ENCODE measurements at regions not wholly inside any gene's neighbourhood (a gene's known extent, or its start where the extent isn't known, plus 50 kb on each side); places are given as distances from the start of the nearest gene placed in this dataset.

GRCh38 chr2:133972786-133973185, 281.1 kb upstream of the MGAT5 start:
- Histone ChIP-seq H3K9me3 (ENCODE audit: low read length) (no peaks in the 10 kb centered on the region), H3K79me2 (ENCODE audit: insufficient read depth, low read length) (no peaks in the 10 kb centered on the region), H3K4me2 (ENCODE audit: low read length) (no peak overlapping the region), H3K27me3 (ENCODE audit: insufficient read depth, low read length) (no peaks in the 10 kb centered on the region), H3K27ac (ENCODE audit: low read depth, low read length, poor library complexity, severe bottlenecking) (no peak overlapping the region), H3F3A (ENCODE audit: insufficient read depth, low read length) (no peaks in the 10 kb centered on the region), H3K36me3 (ENCODE audit: insufficient read depth, low read length) (no peaks in the 10 kb centered on the region), H2AFZ (ENCODE audit: low read length) (no peak overlapping the region), H3K4me1 (ENCODE audit: insufficient read depth, low read length, severe bottlenecking) (no peaks in the 10 kb centered on the region), H3K4me3 (ENCODE audit: low read depth, low read length, poor library complexity, severe bottlenecking) (no peak overlapping the region), H3K9me2 (ENCODE audit: low read depth, low read length) (no peaks in the 10 kb centered on the region), H4K20me1 (ENCODE audit: insufficient read depth, low read length) (no peaks in the 10 kb centered on the region), H3K9ac (ENCODE audit: low read length) (no peak overlapping the region)
- no peak for TF ChIP-seq EZH2 (IDR thresholded peaks at IDR 0.05; ENCODE audit: borderline replicate concordance, low read length)
- no peak for TF ChIP-seq CTCF (IDR thresholded peaks at IDR 0.05; ENCODE audit: low read length)

- H3K9me3 ChIP-seq (ENCODE audit: low read length): no peaks in the 10 kb centered on the region
- H3K4me3 ChIP-seq (ENCODE audit: low read depth, low read length, poor library complexity, severe bottlenecking): no peak overlapping the region
- no peak overlapping the region for H3K27ac ChIP-seq (ENCODE audit: low read depth, low read length, poor library complexity, severe bottlenecking)
- no peaks in the 10 kb centered on the region for H3K9me2 ChIP-seq (ENCODE audit: low read depth, low read length)
- H3K79me2 ChIP-seq (ENCODE audit: insufficient read depth, low read length): no peaks in the 10 kb centered on the region
- H3K36me3 ChIP-seq (ENCODE audit: insufficient read depth, low read length): no peaks in the 10 kb centered on the region
- H3K4me2 ChIP-seq (ENCODE audit: low read length): no peak overlapping the region
- TF ChIP-seq EZH2 (IDR thresholded peaks at IDR 0.05; ENCODE audit: borderline replicate concordance, low read length): no peak
- no peak for TF ChIP-seq CTCF (IDR thresholded peaks at IDR 0.05; ENCODE audit: low read length)
- H3K4me1 ChIP-seq (ENCODE audit: insufficient read depth, low read length, severe bottlenecking): no peaks in the 10 kb centered on the region
- H4K20me1 ChIP-seq (ENCODE audit: insufficient read depth, low read length): no peaks in the 10 kb centered on the region
- H3K9ac ChIP-seq (ENCODE audit: low read length): no peak overlapping the region
- H2AFZ ChIP-seq (ENCODE audit: low read length): no peak overlapping the region
- H3K27me3 ChIP-seq (ENCODE audit: insufficient read depth, low read length): no peaks in the 10 kb centered on the region
- H3F3A ChIP-seq (ENCODE audit: insufficient read depth, low read length): no peaks in the 10 kb centered on the region
Observed at GRCh38 chr2:133974353-133974752, 279.5 kb upstream of the MGAT5 start.

GRCh38 chr2:133975135-133975534, 278.7 kb upstream of the MGAT5 start:
- no peak for TF ChIP-seq EZH2 (IDR thresholded peaks at IDR 0.05; ENCODE audit: borderline replicate concordance, low read length)
- no peak for TF ChIP-seq CTCF (IDR thresholded peaks at IDR 0.05; ENCODE audit: low read length)
- no peaks in the 10 kb centered on the region for H3K79me2 ChIP-seq (ENCODE audit: insufficient read depth, low read length)
- no peak overlapping the region for H3K27ac ChIP-seq (ENCODE audit: low read depth, low read length, poor library complexity, severe bottlenecking)
- no peaks in the 10 kb centered on the region for H3K9me3 ChIP-seq (ENCODE audit: low read length)
- no peaks in the 10 kb centered on the region for H3K27me3 ChIP-seq (ENCODE audit: insufficient read depth, low read length)
- no peak overlapping the region for H3K9ac ChIP-seq (ENCODE audit: low read length)
- H3K4me2 ChIP-seq (ENCODE audit: low read length): no peak overlapping the region
- H3F3A ChIP-seq (ENCODE audit: insufficient read depth, low read length): no peaks in the 10 kb centered on the region
- no peak overlapping the region for H2AFZ ChIP-seq (ENCODE audit: low read length)
- no peaks in the 10 kb centered on the region for H3K9me2 ChIP-seq (ENCODE audit: low read depth, low read length)
- no peaks in the 10 kb centered on the region for H3K4me1 ChIP-seq (ENCODE audit: insufficient read depth, low read length, severe bottlenecking)
- H3K4me3 ChIP-seq (ENCODE audit: low read depth, low read length, poor library complexity, severe bottlenecking): no peak overlapping the region
- H4K20me1 ChIP-seq (ENCODE audit: insufficient read depth, low read length): no peaks in the 10 kb centered on the region
- H3K36me3 ChIP-seq (ENCODE audit: insufficient read depth, low read length): no peaks in the 10 kb centered on the region
